ENCODE measurements at regions not wholly inside any gene's neighbourhood (a gene's known extent, or its start where the extent isn't known, plus 50 kb on each side); places are given as distances from the start of the nearest gene placed in this dataset.

DNA sequence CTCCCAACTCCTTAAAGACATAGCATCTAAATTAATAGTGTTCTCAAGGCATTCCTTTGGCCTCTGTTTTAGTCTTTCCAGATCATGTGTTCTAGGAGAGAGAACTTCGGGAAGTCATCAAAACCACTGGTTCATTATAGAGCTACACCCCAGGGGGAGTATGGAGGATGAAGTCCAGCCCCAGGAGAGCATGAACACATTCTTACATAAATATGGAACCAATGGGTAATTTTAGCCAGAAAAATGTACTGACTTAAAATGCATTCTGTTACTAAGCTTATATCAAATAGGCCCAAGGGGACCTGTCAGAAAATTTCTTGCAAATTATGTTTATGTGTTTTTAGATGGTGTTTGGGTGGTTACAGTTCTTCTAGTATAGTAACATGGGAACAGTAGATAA, 165.2 kb downstream of the NTMT2 start:
- intact Hi-C loops (cut with micrococcal nuclease) = no loop called here
- Mint-ChIP-seq H3K4me3 (no peak overlapping the region), H3K27ac (no peak overlapping the region)

DNA sequence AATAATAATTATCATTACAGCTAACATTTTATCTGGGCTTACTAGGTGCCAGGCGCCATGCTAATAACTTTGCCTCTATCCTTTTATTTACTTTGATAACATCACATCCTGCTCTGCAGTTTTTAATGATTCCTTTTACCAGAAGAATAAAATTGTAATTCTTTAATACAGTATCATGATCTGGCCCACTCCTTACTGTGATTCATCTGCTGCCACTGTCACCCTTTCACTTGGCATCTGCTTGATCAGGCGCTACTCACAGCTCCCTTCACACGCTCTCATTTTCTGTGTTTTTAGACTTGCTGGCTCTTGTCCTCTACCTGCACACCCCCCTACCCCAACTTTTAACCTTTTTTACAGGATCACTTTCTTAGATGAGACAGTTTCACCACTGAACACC, 167.5 kb downstream of the NTMT2 start:
- Mint-ChIP-seq H3K36me3 (ENCODE audit: low read depth) (no peaks in the 10 kb centered on the region), H3K27ac (no peak overlapping the region), H3K4me1 (no peaks in the 10 kb centered on the region), H3K9me3 (no peaks in the 10 kb centered on the region), H3K27me3 (peaks cover 1% of the 10 kb centered on the region), H3K4me3 (no peak overlapping the region)
- intact Hi-C loops (cut with micrococcal nuclease) = no loop called here
- DNase-seq = no peak

More for the DNA sequence above, 165.2 kb downstream of the NTMT2 start:
- Mint-ChIP-seq H3K4me1 (no peaks in the 10 kb centered on the region), H3K36me3 (ENCODE audit: low read depth) (no peaks in the 10 kb centered on the region), H3K9me3 (no peaks in the 10 kb centered on the region), H3K27me3 (peaks cover 4% of the 10 kb centered on the region)
- no peak for DNase-seq

DNA sequence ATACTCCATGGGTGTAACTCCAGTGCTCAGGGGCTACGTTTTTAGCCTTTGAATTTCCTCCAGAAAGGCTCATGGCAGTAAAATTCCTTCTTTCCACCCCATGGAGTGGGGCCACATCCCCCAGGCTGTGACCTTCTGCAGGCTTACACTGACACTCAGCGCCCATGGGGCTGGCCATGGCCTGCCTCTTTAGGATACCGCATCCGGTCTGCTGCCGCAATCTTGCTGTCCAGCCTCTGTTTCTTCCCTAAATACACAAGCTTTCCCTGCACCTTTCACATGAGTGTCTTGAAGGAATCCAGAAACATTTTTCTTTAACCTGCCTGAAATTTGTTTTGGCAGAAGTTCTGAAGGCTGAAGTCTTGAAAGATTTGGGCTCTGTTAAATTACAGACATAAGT, 170.5 kb downstream of the NTMT2 start:
- no peaks in the 10 kb centered on the region for H3K9me3 Mint-ChIP-seq
- H3K4me1 Mint-ChIP-seq = no peaks in the 10 kb centered on the region
- intact Hi-C loops (cut with micrococcal nuclease) = no loop called here
- H3K36me3 Mint-ChIP-seq (ENCODE audit: low read depth) = no peaks in the 10 kb centered on the region
- H3K4me3 Mint-ChIP-seq = no peak overlapping the region
- DNase-seq = no peak
- peaks cover 2% of the 10 kb centered on the region for H3K27me3 Mint-ChIP-seq
- no peak overlapping the region for H3K27ac Mint-ChIP-seq

DNA sequence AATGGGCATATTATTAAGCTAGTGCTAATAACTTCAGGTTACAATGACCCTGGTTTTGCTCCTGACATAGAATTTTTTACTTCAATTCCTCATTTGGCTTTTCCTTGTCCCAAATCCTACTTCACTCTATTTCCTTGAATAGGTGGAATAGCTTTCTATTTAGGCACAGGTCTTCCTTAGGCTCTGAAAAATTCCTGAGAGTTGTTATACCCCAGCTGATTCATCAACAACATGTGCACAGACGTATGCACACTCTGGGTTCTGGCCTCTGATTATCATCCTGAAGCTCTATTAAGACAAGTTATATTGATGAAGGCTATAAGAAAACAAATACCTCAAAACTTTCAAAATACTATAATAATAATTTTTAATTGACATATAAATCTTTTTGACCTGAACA, 172.4 kb downstream of the NTMT2 start:
- intact Hi-C loops (cut with micrococcal nuclease) = no loop called here
- Mint-ChIP-seq H3K27me3 (peaks cover 2% of the 10 kb centered on the region), H3K4me1 (no peaks in the 10 kb centered on the region), H3K36me3 (ENCODE audit: low read depth) (no peaks in the 10 kb centered on the region), H3K27ac (no peak overlapping the region), H3K4me3 (no peak overlapping the region), H3K9me3 (no peaks in the 10 kb centered on the region)
- no peak for DNase-seq

GRCh38 chr1:170318736-170319135, 173.0 kb downstream of the NTMT2 start:
- no peaks in the 10 kb centered on the region for H3K4me1 Mint-ChIP-seq
- no peaks in the 10 kb centered on the region for H3K36me3 Mint-ChIP-seq (ENCODE audit: low read depth)
- DNase-seq = no peak
- no peaks in the 10 kb centered on the region for H3K9me3 Mint-ChIP-seq
- H3K27ac Mint-ChIP-seq = no peak overlapping the region
- intact Hi-C loops (cut with micrococcal nuclease) = no loop called here
- peaks cover 2% of the 10 kb centered on the region for H3K27me3 Mint-ChIP-seq
- H3K4me3 Mint-ChIP-seq = no peak overlapping the region

GRCh38 chr1:170321113-170321512, 175.4 kb downstream of the NTMT2 start:
- Mint-ChIP-seq H3K4me1 (no peaks in the 10 kb centered on the region), H3K9me3 (no peaks in the 10 kb centered on the region), H3K4me3 (no peak overlapping the region), H3K27me3 (peaks cover 2% of the 10 kb centered on the region), H3K36me3 (ENCODE audit: low read depth) (no peaks in the 10 kb centered on the region), H3K27ac (no peak overlapping the region)
- intact Hi-C loops (cut with micrococcal nuclease) = no loop called here
- DNase-seq = no peak

- intact Hi-C loops (cut with micrococcal nuclease) = no loop called here
- no peaks in the 10 kb centered on the region for H3K27me3 Mint-ChIP-seq
These were observed 180.4 kb downstream of the NTMT2 start for GRCh38 chr1:170326186-170326585.

DNA sequence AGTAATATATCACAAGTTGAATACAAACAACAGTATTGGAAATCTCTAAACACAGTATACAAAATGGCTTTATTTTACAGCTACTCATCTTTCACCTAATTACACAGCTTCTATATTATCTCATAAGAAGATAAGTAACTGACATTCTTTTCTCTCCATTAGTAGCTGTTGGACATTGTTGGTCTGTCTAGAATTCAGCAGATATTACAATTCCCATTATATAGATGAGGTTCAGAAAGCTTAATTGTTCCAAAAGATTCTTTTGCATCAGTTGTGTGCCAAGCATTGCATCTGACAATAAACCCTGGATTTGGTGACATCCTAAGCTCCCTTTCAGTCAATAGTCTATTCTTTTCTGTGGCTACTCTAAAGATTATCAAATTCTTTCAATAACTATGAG, 187.0 kb downstream of the NTMT2 start:
- DNase-seq = no peak
- Mint-ChIP-seq H3K36me3 (ENCODE audit: low read depth) (no peaks in the 10 kb centered on the region), H3K4me1 (no peaks in the 10 kb centered on the region), H3K4me3 (no peak overlapping the region), H3K9me3 (no peaks in the 10 kb centered on the region), H3K27ac (no peak overlapping the region), H3K27me3 (peaks cover 2% of the 10 kb centered on the region)
- intact Hi-C loops (cut with micrococcal nuclease) = no loop called here

More at GRCh38 chr1:170326186-170326585, 180.4 kb downstream of the NTMT2 start:
- H3K27ac Mint-ChIP-seq = no peak overlapping the region
- H3K36me3 Mint-ChIP-seq (ENCODE audit: low read depth) = no peaks in the 10 kb centered on the region
- no peaks in the 10 kb centered on the region for H3K9me3 Mint-ChIP-seq
- DNase-seq = no peak
- no peaks in the 10 kb centered on the region for H3K4me1 Mint-ChIP-seq
- no peak overlapping the region for H3K4me3 Mint-ChIP-seq

DNA sequence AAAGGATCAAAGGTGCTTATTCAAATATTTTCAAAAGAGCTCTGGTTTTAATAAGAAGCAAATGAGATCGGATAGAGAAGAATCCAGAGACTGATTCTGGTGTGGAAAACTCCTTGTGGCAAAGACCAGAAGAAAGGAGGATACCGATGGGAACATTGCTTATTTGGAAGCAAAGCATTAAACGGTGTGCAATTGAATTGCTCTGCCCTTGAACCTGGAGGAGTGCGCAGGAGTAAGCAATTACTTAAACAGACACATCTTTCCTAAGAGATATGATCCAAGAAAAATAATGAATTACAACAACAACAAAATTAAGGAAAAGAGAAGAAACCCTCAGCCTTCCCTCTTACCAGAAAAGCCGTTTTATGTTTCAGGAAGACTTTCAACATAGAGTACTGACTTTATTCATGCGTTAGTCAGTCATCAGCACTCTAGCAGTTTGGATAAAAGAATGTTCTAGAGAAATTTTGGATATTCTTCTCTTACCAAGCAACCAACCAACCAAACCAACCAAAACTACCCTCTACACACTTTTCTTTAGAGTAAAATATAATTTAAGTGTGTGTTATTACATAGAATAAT, 191.7 kb downstream of the NTMT2 start:
- no peak overlapping the region for H3K27ac Mint-ChIP-seq
- no peak overlapping the region for H3K4me3 Mint-ChIP-seq
- H3K9me3 Mint-ChIP-seq = no peaks in the 10 kb centered on the region
- H3K36me3 Mint-ChIP-seq (ENCODE audit: low read depth) = no peaks in the 10 kb centered on the region
- peaks cover 3% of the 10 kb centered on the region for H3K27me3 Mint-ChIP-seq
- no peak for DNase-seq
- intact Hi-C loops (cut with micrococcal nuclease) = no loop called here
- no peaks in the 10 kb centered on the region for H3K4me1 Mint-ChIP-seq

- Mint-ChIP-seq H3K4me1 (no peaks in the 10 kb centered on the region), H3K4me3 (no peak overlapping the region), H3K27ac (no peak overlapping the region), H3K36me3 (ENCODE audit: low read depth) (no peaks in the 10 kb centered on the region), H3K27me3 (peaks cover 3% of the 10 kb centered on the region), H3K9me3 (no peaks in the 10 kb centered on the region)
- no peak for DNase-seq
- intact Hi-C loops (cut with micrococcal nuclease) = no loop called here
These were observed 192.4 kb upstream of the GORAB start for GRCh38 chr1:170339534-170339933.

DNA sequence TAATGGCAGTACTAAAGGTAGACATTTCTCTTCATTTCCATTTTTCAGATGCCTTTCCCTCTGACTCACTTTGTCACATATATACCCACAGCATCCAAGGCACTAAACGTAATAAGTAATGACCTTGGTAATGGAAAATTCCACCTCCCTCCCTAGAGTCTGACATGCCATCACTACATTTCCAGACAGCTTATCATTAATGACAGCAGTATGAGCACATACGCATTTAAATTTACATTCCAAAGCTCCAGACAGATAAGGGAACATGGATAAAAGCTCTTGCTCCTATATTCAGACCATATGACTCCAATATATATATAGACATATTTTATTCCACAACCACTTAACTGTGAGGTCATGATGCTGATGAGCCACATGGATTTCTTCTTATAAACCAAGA, 191.7 kb upstream of the GORAB start:
- Mint-ChIP-seq H3K4me1 (no peaks in the 10 kb centered on the region), H3K27ac (no peak overlapping the region), H3K4me3 (no peak overlapping the region), H3K9me3 (no peaks in the 10 kb centered on the region), H3K36me3 (ENCODE audit: low read depth) (no peaks in the 10 kb centered on the region), H3K27me3 (peaks cover 3% of the 10 kb centered on the region)
- no peak for DNase-seq
- intact Hi-C loops (cut with micrococcal nuclease) = no loop called here

DNA sequence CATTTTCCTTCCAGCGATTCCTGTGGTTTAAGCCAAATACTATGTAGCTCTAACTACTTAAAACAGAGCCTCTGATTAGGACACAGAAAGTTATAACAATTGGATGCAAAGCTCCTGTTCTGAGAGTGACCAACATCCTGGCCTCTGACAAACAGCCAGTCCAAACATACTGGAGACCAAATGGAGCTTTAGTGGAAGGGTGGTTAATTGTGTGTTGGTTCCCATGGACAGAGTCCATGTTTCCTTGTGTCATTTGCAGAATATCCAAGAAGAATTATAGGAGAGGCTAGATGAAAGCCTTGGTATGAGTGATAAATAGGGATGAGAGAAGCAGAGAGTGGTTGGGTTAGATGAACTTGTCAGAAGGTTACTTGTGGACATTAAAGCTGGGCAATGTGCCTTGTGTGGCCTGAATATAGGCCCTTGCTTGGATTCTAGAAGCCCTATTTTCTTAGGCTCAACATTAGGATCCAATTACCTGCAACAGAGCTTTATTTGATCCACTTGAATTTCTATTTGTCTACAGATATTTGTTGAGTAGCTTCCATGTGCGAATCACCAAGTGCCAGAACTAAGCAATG, 180.5 kb upstream of the GORAB start:
- no peaks in the 10 kb centered on the region for H3K36me3 Mint-ChIP-seq (ENCODE audit: low read depth)
- no peak overlapping the region for H3K27ac Mint-ChIP-seq
- H3K4me1 Mint-ChIP-seq = no peaks in the 10 kb centered on the region

GRCh38 chr1:170354246-170354645, 177.7 kb upstream of the GORAB start:
- H3K27me3 Mint-ChIP-seq = no peaks in the 10 kb centered on the region
- no peaks in the 10 kb centered on the region for H3K4me1 Mint-ChIP-seq
- intact Hi-C loops (cut with micrococcal nuclease) = no loop called here

More for the DNA sequence above, 180.5 kb upstream of the GORAB start:
- H3K4me3 Mint-ChIP-seq = no peak overlapping the region
- H3K9me3 Mint-ChIP-seq = no peaks in the 10 kb centered on the region
- intact Hi-C loops (cut with micrococcal nuclease) = no loop called here
- DNase-seq = no peak
- no peaks in the 10 kb centered on the region for H3K27me3 Mint-ChIP-seq

GRCh38 chr1:170354690-170355089, 177.3 kb upstream of the GORAB start:
- H3K36me3 Mint-ChIP-seq (ENCODE audit: low read depth) = no peaks in the 10 kb centered on the region
- no peak overlapping the region for H3K27ac Mint-ChIP-seq
- intact Hi-C loops (cut with micrococcal nuclease) = no loop called here
- no peak for DNase-seq
- H3K4me1 Mint-ChIP-seq = no peaks in the 10 kb centered on the region
- no peak overlapping the region for H3K4me3 Mint-ChIP-seq
- no peaks in the 10 kb centered on the region for H3K27me3 Mint-ChIP-seq
- no peaks in the 10 kb centered on the region for H3K9me3 Mint-ChIP-seq

More at GRCh38 chr1:170354246-170354645, 177.7 kb upstream of the GORAB start:
- Mint-ChIP-seq H3K9me3 (no peaks in the 10 kb centered on the region), H3K27ac (no peak overlapping the region), H3K4me3 (no peak overlapping the region), H3K36me3 (ENCODE audit: low read depth) (no peaks in the 10 kb centered on the region)
- no peak for DNase-seq

DNA sequence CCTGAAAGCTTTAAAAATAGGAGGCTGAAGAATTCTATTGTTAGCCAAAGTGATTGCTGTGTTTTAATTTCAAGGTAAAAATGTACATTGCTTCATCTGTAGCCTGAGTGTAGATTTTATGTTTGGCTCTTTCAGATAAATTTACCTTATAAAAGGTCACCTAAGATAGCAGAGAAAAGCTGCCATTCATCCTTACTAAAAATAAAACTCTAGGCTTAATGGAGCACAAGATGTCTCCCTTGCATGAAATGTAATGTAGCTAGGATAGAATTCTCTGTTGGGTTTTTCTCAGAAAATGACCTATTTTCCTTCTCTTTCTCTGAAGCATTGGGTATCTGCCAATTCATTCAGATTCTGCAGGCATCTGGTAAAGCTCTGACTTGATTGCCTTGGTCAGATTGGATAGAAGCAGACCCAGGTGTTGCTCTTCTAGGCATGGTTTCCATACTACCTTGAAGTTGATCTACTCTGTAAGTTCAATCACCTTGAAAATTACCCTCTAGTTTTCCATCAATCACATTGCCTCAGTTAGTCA, 176.6 kb upstream of the GORAB start:
- no peak for DNase-seq
- H3K9me3 Mint-ChIP-seq = no peaks in the 10 kb centered on the region
- no peaks in the 10 kb centered on the region for H3K36me3 Mint-ChIP-seq (ENCODE audit: low read depth)
- no peaks in the 10 kb centered on the region for H3K4me1 Mint-ChIP-seq
- no peaks in the 10 kb centered on the region for H3K27me3 Mint-ChIP-seq
- intact Hi-C loops (cut with micrococcal nuclease) = no loop called here
- no peak overlapping the region for H3K27ac Mint-ChIP-seq
- no peak overlapping the region for H3K4me3 Mint-ChIP-seq
